CD4-positive, alpha-beta T cell (primary cell): ENCODE measurements at regions not wholly inside any gene's neighbourhood (a gene's known extent, or its start where the extent isn't known, plus 50 kb on each side); places are given as distances from the start of the nearest gene placed in this dataset.

ENCODE experiments used
- ATAC-seq: fragments of 200-7000 bp; cut with Tn5 transposase; one replicate; pipeline ENCODE4 v1.10.0; 2022; ENCODE audit warnings: mild to moderate bottlenecking; ENCODE audit not compliant: poor library complexity
- CTCF ChIA-PET: fragments of 350-600 bp; sonication (Branson Sonifier 250); formaldehyde crosslinking; loops from one replicate; lab custom pipeline; 2021; ENCODE audit warnings: antibody characterized with exemption, inconsistent platforms; lab: Charles Lee
- POLR2A ChIA-PET: fragments of 350-600 bp; sonication (Branson Sonifier 250); formaldehyde crosslinking; loops from one replicate; lab custom pipeline; 2021; ENCODE audit warnings: antibody characterized with exemption, inconsistent platforms; lab: Charles Lee
- DNase-seq, 14 experiments: peaks; one replicate each; pipeline ENCODE4 v3.0.0-alpha.2; 2013 to 2020; ENCODE audit warnings: mixed read lengths in 2 of 14
- H3K27ac ChIP-seq, 2 donors: one replicate each; pipeline versions ENCODE4 v1.5.1 to v1.7.0; 2013; ENCODE audit warnings: low read length in 2 of 2, low read depth in 1 of 2, mild to moderate bottlenecking in 1 of 2
- H3K27me3 ChIP-seq, 2 experiments: 1 replicate in 1 of 2; 2 replicates in 1 of 2; pipeline versions ENCODE4 v1.6.1 to v1.7.0; 2013; ENCODE audit warnings: low read length in 2 of 2, control low read depth in 1 of 2, mild to moderate bottlenecking in 1 of 2, moderate library complexity in 1 of 2; ENCODE audit not compliant: insufficient read depth in 2 of 2, control insufficient read depth in 1 of 2
- H3K36me3 ChIP-seq: one replicate; pipeline ENCODE4 v1.6.1; 2013; ENCODE audit warnings: low read length, control low read depth; ENCODE audit not compliant: insufficient read depth
- H3K4me1 ChIP-seq: one replicate; pipeline ENCODE4 v1.6.1; 2013; ENCODE audit warnings: low read length, control low read depth; ENCODE audit not compliant: insufficient read depth
- H3K4me3 ChIP-seq: one replicate; pipeline ENCODE4 v1.5.1; 2013; ENCODE audit warnings: mild to moderate bottlenecking, low read length, moderate library complexity
- H3K9me3 ChIP-seq, 2 experiments: 1 replicate in 1 of 2; 2 replicates in 1 of 2; pipeline versions ENCODE4 v1.6.1 to v1.7.0; 2013; ENCODE audit warnings: low read length in 2 of 2, mild to moderate bottlenecking in 2 of 2, control low read depth in 1 of 2, moderate library complexity in 1 of 2; ENCODE audit not compliant: control insufficient read depth in 1 of 2, insufficient read depth in 1 of 2
- H3K27ac Mint-ChIP-seq: one replicate; pipeline ENCODE4 v1.8.0; 2020; ENCODE audit warnings: mixed read lengths
- H3K27me3 Mint-ChIP-seq: one replicate; pipeline ENCODE4 v1.8.0; 2021; ENCODE audit warnings: mixed read lengths
- H3K36me3 Mint-ChIP-seq: one replicate; pipeline ENCODE4 v1.8.0; 2021; ENCODE audit warnings: low read depth, mixed read lengths
- H3K4me1 Mint-ChIP-seq: one replicate; pipeline ENCODE4 v1.8.0; 2021; ENCODE audit warnings: low read depth, mixed read lengths
- H3K4me3 Mint-ChIP-seq: one replicate; pipeline ENCODE4 v1.8.0; 2020; ENCODE audit warnings: mild to moderate bottlenecking, mixed read lengths
- H3K9me3 Mint-ChIP-seq: one replicate; pipeline ENCODE4 v1.8.0; 2020; ENCODE audit warnings: mixed read lengths
- intact Hi-C, 2 experiments: fragments of 100-400 bp; cut with DNase I in 1 of 2; cut with micrococcal nuclease in 1 of 2; formaldehyde crosslinking; loops; one replicate each; pipeline versions ENCODE4 v1.15.1 to v1.9.0; 2023 to 2025; cut with DNase I, micrococcal nuclease
- TF ChIP-seq, protein P1 (sequence below): fragments of 200-600 bp; IDR thresholded peaks from one replicate; pipeline ENCODE4 v1.8.0; 2022; ENCODE audit warnings: antibody characterized with exemption, mild to moderate bottlenecking

GRCh38 chr3:55204417-55204816 is 276.6 kb upstream of the LRTM1 start:
- no peak overlapping the region for H3K4me3 ChIP-seq
- no peaks in the 10 kb centered on the region for H3K4me1 ChIP-seq
- H3K4me3 Mint-ChIP-seq: no peak overlapping the region
- H3K36me3 Mint-ChIP-seq: no peaks in the 10 kb centered on the region
- H3K27ac Mint-ChIP-seq: no peak overlapping the region
- intact Hi-C loops: no loop called here
- H3K27me3 ChIP-seq: no peaks in the 10 kb centered on the region
- H3K27ac ChIP-seq: no peak overlapping the region
- H3K9me3 ChIP-seq: peaks cover 0 to 9% of the 10 kb centered on the region in 2 experiments
- CTCF ChIA-PET: no interaction called here
- DNase-seq (no peak), ATAC-seq (no peak)
- H3K9me3 Mint-ChIP-seq: no peaks in the 10 kb centered on the region
- no peaks in the 10 kb centered on the region for H3K27me3 Mint-ChIP-seq
- no peaks in the 10 kb centered on the region for H3K4me1 Mint-ChIP-seq
- no peaks in the 10 kb centered on the region for H3K36me3 ChIP-seq
- POLR2A ChIA-PET: no interaction called here
- TF ChIP-seq, protein P1, sequence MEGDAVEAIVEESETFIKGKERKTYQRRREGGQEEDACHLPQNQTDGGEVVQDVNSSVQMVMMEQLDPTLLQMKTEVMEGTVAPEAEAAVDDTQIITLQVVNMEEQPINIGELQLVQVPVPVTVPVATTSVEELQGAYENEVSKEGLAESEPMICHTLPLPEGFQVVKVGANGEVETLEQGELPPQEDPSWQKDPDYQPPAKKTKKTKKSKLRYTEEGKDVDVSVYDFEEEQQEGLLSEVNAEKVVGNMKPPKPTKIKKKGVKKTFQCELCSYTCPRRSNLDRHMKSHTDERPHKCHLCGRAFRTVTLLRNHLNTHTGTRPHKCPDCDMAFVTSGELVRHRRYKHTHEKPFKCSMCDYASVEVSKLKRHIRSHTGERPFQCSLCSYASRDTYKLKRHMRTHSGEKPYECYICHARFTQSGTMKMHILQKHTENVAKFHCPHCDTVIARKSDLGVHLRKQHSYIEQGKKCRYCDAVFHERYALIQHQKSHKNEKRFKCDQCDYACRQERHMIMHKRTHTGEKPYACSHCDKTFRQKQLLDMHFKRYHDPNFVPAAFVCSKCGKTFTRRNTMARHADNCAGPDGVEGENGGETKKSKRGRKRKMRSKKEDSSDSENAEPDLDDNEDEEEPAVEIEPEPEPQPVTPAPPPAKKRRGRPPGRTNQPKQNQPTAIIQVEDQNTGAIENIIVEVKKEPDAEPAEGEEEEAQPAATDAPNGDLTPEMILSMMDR: no peak

- TF ChIP-seq, protein P1: no peak
- H3K27me3 ChIP-seq: no peaks in the 10 kb centered on the region
- no peaks in the 10 kb centered on the region for H3K4me1 ChIP-seq
- ChIA-PET POLR2A (no interaction called here), CTCF (no interaction called here)
- H3K27ac ChIP-seq: no peak overlapping the region
- Mint-ChIP-seq H3K27me3 (no peaks in the 10 kb centered on the region), H3K9me3 (no peaks in the 10 kb centered on the region), H3K4me1 (no peaks in the 10 kb centered on the region), H3K4me3 (no peak overlapping the region), H3K27ac (no peak overlapping the region), H3K36me3 (no peaks in the 10 kb centered on the region)
- H3K4me3 ChIP-seq: no peak overlapping the region
- intact Hi-C loops: no loop called here
- H3K9me3 ChIP-seq: peaks cover 0 to 4% of the 10 kb centered on the region in 2 experiments
- ATAC-seq: no peak
- DNase-seq: no peak
- H3K36me3 ChIP-seq: no peaks in the 10 kb centered on the region
Measured at GRCh38 chr3:55203546-55203945, 275.7 kb upstream of the LRTM1 start.

DNA sequence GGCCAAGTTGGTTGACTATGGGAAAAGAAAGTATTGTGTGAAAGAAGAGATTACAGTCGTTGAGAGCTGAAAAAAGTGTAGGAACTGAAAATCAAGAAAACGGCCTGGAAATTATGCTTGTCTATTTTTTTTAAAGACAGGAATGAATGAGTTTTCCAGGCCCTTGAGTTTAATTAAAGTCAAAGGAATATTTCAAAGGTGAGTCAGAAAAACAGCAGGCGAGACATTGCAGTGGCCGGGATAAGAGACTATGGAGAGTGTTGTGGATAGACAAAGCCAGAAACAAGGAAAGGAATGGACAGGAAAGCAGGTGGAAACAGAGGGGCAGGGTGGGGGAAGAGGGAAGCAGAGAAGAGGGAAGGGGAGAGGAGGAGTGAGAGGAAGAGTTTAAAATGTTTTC is 275.1 kb upstream of the LRTM1 start:
- no peaks in the 10 kb centered on the region for H3K27me3 ChIP-seq
- peaks cover 0 to 4% of the 10 kb centered on the region in 2 experiments for H3K9me3 ChIP-seq
- H3K9me3 Mint-ChIP-seq: no peaks in the 10 kb centered on the region
- H3K4me1 Mint-ChIP-seq: no peaks in the 10 kb centered on the region
- H3K36me3 Mint-ChIP-seq: no peaks in the 10 kb centered on the region
- H3K36me3 ChIP-seq: no peaks in the 10 kb centered on the region
- H3K27ac Mint-ChIP-seq: no peak overlapping the region
- ChIA-PET CTCF (no interaction called here), POLR2A (no interaction called here)
- ATAC-seq (no peak), DNase-seq (no peak)
- intact Hi-C loops: no loop called here
- no peak overlapping the region for H3K27ac ChIP-seq
- TF ChIP-seq, protein P1: no peak
- no peak overlapping the region for H3K4me3 ChIP-seq
- no peaks in the 10 kb centered on the region for H3K27me3 Mint-ChIP-seq
- no peaks in the 10 kb centered on the region for H3K4me1 ChIP-seq
- H3K4me3 Mint-ChIP-seq: no peak overlapping the region
